Fibroblast of skin of right biceps (primary cell): ENCODE measurements at regions not wholly inside any gene's neighbourhood (a gene's known extent, or its start where the extent isn't known, plus 50 kb on each side); places are given as distances from the start of the nearest gene placed in this dataset.
"Not testable (repeated sequence)": the region's sequence is repeated elsewhere in the genome, so short reads cannot be mapped to it uniquely, and the experiment has no call there.

Experiments used
- DNase-seq: peaks from one replicate; pipeline ENCODE4 v3.0.0-alpha.2; 2013

- no peak for DNase-seq
Observed at GRCh38 chr2:207416900-207417299, 112.9 kb upstream of the CREB1 start.

GRCh38 chr2:207417301-207417718, 112.5 kb upstream of the CREB1 start:
- peak; percentile 28 for DNase-seq

- no peak for DNase-seq
Observed at GRCh38 chr2:207418419-207418818, 111.3 kb upstream of the CREB1 start.

GRCh38 chr2:207419331-207419730, 110.4 kb upstream of the CREB1 start:
- no peak for DNase-seq

- DNase-seq: no peak
Observed at GRCh38 chr2:207421671-207422070, 108.1 kb upstream of the CREB1 start.

- DNase-seq: no peak
Observed at GRCh38 chr2:207422380-207422779, 107.4 kb upstream of the CREB1 start.

- peak; percentile 96 for DNase-seq
Observed at GRCh38 chr2:207423886-207424285, 105.9 kb upstream of the CREB1 start.

- DNase-seq: peak; percentile 45
Observed at GRCh38 chr2:207427986-207428385, 101.8 kb upstream of the CREB1 start.

- DNase-seq: no peak
Observed at GRCh38 chr2:207428573-207428972, 101.2 kb upstream of the CREB1 start.

- peak; percentile 75 for DNase-seq
Observed at GRCh38 chr2:207432453-207432852, 97.3 kb upstream of the CREB1 start.

- DNase-seq: no peak
Observed at GRCh38 chr2:207434306-207434705, 95.5 kb upstream of the CREB1 start.

- DNase-seq: peak; percentile 41
Observed at GRCh38 chr2:207434899-207435465, 94.8 kb upstream of the CREB1 start.

GRCh38 chr2:207437136-207437523, 92.6 kb upstream of the CREB1 start:
- DNase-seq: no peak

- DNase-seq: no peak
Observed at GRCh38 chr2:207437524-207438143, 92.1 kb upstream of the CREB1 start.

GRCh38 chr2:207438414-207439126, 91.2 kb upstream of the CREB1 start:
- DNase-seq: no peak

- not testable (repeated sequence) for DNase-seq
Observed at GRCh38 chr2:207439881-207440280, 89.9 kb upstream of the CREB1 start.

- no peak for DNase-seq
Observed at GRCh38 chr2:207444756-207445155, 85.0 kb upstream of the CREB1 start.

GRCh38 chr2:207446653-207447052, 83.1 kb upstream of the CREB1 start:
- DNase-seq: no peak

GRCh38 chr2:207448006-207448405, 81.8 kb upstream of the CREB1 start:
- DNase-seq: no peak

- no peak for DNase-seq
Observed at GRCh38 chr2:207449642-207450165, 80.1 kb upstream of the CREB1 start.

GRCh38 chr2:207450186-207450585, 79.6 kb upstream of the CREB1 start:
- DNase-seq: no peak

- no peak for DNase-seq
Observed at GRCh38 chr2:207458582-207458981, 71.2 kb upstream of the CREB1 start.

- no peak for DNase-seq
Observed at GRCh38 chr2:207459990-207460757, 69.6 kb upstream of the CREB1 start.
